ENCODE measurements at regions not wholly inside any gene's neighbourhood (a gene's known extent, or its start where the extent isn't known, plus 50 kb on each side); places are given as distances from the start of the nearest gene placed in this dataset.

- intact Hi-C loops (cut with micrococcal nuclease), result no loop called here
- ChIA-PET CTCF (interaction anchor here (0.6 kb wide), 2 partner anchors 236 to 1432 kb away, joined by 3 read pairs; no protein-coding TSS in a partner anchor), POLR2A (no interaction called here)
- BruUV-seq (replicated peaks), result no TSS peak
- Mint-ChIP-seq H3K36me3 (ENCODE audit: insufficient read depth, unreplicated experiment) (no peaks in the 10 kb centered on the region), H3K9me3 (ENCODE audit: unreplicated experiment) (no peaks in the 10 kb centered on the region), H3K4me3 (ENCODE audit: unreplicated experiment) (no peak overlapping the region), H3K27ac (ENCODE audit: low read depth, unreplicated experiment) (no peak overlapping the region), H3K27me3 (ENCODE audit: insufficient read depth, unreplicated experiment) (peaks cover 64% of the 10 kb centered on the region), H3K4me1 (ENCODE audit: insufficient read depth, unreplicated experiment) (no peaks in the 10 kb centered on the region)
- no peak for TF ChIP-seq CTCF (IDR thresholded peaks at IDR 0.05; ENCODE audit: unreplicated experiment)
- DNase-seq (ENCODE audit: unreplicated experiment), result no peak
Observed at GRCh38 chr2:104404526-104404925, 449.4 kb upstream of the POU3F3 start.

GRCh38 chr2:104405623-104406022 is 448.3 kb upstream of the POU3F3 start:
- ChIA-PET POLR2A (interaction anchor here (0.6 kb wide), 1 partner anchor 468 kb away, joined by 3 read pairs; no protein-coding TSS in a partner anchor), CTCF (interaction anchor here (0.5 kb wide), 1 partner anchor 258 kb away, joined by 3 read pairs; no protein-coding TSS in a partner anchor)
- Mint-ChIP-seq H3K27ac (ENCODE audit: low read depth, unreplicated experiment) (no peak overlapping the region), H3K4me1 (ENCODE audit: insufficient read depth, unreplicated experiment) (no peaks in the 10 kb centered on the region), H3K36me3 (ENCODE audit: insufficient read depth, unreplicated experiment) (no peaks in the 10 kb centered on the region), H3K9me3 (ENCODE audit: unreplicated experiment) (no peaks in the 10 kb centered on the region), H3K27me3 (ENCODE audit: insufficient read depth, unreplicated experiment) (peaks cover 69% of the 10 kb centered on the region), H3K4me3 (ENCODE audit: unreplicated experiment) (no peak overlapping the region)
- TF ChIP-seq CTCF (IDR thresholded peaks at IDR 0.05; ENCODE audit: unreplicated experiment), result no peak
- intact Hi-C loops (cut with micrococcal nuclease), result no loop called here
- DNase-seq (ENCODE audit: unreplicated experiment), result no peak
- BruUV-seq (replicated peaks), result no TSS peak

- BruUV-seq (replicated peaks), result no TSS peak
- H3K9me3 Mint-ChIP-seq (ENCODE audit: unreplicated experiment), result no peaks in the 10 kb centered on the region
- POLR2A ChIA-PET, result interaction anchor here (0.6 kb wide), 1 partner anchor 468 kb away, joined by 3 read pairs; no protein-coding TSS in a partner anchor
- DNase-seq (ENCODE audit: unreplicated experiment), result peak; percentile 26
- H3K36me3 Mint-ChIP-seq (ENCODE audit: insufficient read depth, unreplicated experiment), result no peaks in the 10 kb centered on the region
- intact Hi-C loops (cut with micrococcal nuclease), result no loop called here
- CTCF ChIA-PET, result no interaction called here
- H3K4me1 Mint-ChIP-seq (ENCODE audit: insufficient read depth, unreplicated experiment), result no peaks in the 10 kb centered on the region
- H3K27ac Mint-ChIP-seq (ENCODE audit: low read depth, unreplicated experiment), result no peak overlapping the region
- H3K27me3 Mint-ChIP-seq (ENCODE audit: insufficient read depth, unreplicated experiment), result peaks cover 76% of the 10 kb centered on the region
- no peak for TF ChIP-seq CTCF (IDR thresholded peaks at IDR 0.05; ENCODE audit: unreplicated experiment)
- H3K4me3 Mint-ChIP-seq (ENCODE audit: unreplicated experiment), result no peak overlapping the region
Observed at GRCh38 chr2:104406261-104406726, 447.6 kb upstream of the POU3F3 start.

GRCh38 chr2:104407641-104408040 is 446.3 kb upstream of the POU3F3 start:
- no peaks in the 10 kb centered on the region for H3K36me3 Mint-ChIP-seq (ENCODE audit: insufficient read depth, unreplicated experiment)
- H3K4me3 Mint-ChIP-seq (ENCODE audit: unreplicated experiment), result no peak overlapping the region
- peaks cover 81% of the 10 kb centered on the region for H3K27me3 Mint-ChIP-seq (ENCODE audit: insufficient read depth, unreplicated experiment)
- DNase-seq (ENCODE audit: unreplicated experiment), result no peak
- no peak for TF ChIP-seq CTCF (IDR thresholded peaks at IDR 0.05; ENCODE audit: unreplicated experiment)
- no peaks in the 10 kb centered on the region for H3K9me3 Mint-ChIP-seq (ENCODE audit: unreplicated experiment)
- H3K27ac Mint-ChIP-seq (ENCODE audit: low read depth, unreplicated experiment), result no peak overlapping the region
- CTCF ChIA-PET, result no interaction called here
- no peaks in the 10 kb centered on the region for H3K4me1 Mint-ChIP-seq (ENCODE audit: insufficient read depth, unreplicated experiment)
- POLR2A ChIA-PET, result no interaction called here
- intact Hi-C loops (cut with micrococcal nuclease), result no loop called here
- BruUV-seq (replicated peaks), result no TSS peak
